ENCODE measurements at regions not wholly inside any gene's neighbourhood (a gene's known extent, or its start where the extent isn't known, plus 50 kb on each side); places are given as distances from the start of the nearest gene placed in this dataset.

- TF ChIP-seq SUZ12 (IDR thresholded peaks at IDR 0.05; ENCODE audit: extremely low read depth, insufficient read depth, insufficient read length) = no peak
- TF ChIP-seq YY1 (IDR thresholded peaks at IDR 0.05; ENCODE audit: insufficient read depth, insufficient read length) = no peak
- TF ChIP-seq ZNF274 (IDR thresholded peaks at IDR 0.05; ENCODE audit: low read depth, low read length) = no peak
These were observed 55.4 kb upstream of the ACYP2 start for GRCh38 chr2:54059986-54060385.

Data from NT2/D1 (cell line).